GM23338 (cell line): ENCODE measurements at regions not wholly inside any gene's neighbourhood (a gene's known extent, or its start where the extent isn't known, plus 50 kb on each side); places are given as distances from the start of the nearest gene placed in this dataset.

Experiments used
- CREB1 ChIP-seq: fragments of 250-450 bp; sonication (Bioruptor Pico); IDR thresholded peaks from 2 replicates; pipeline ENCODE4 v1.5.0; 2020; ENCODE audit warnings: low read depth, mild to moderate bottlenecking, moderate library complexity
- CTCF ChIP-seq, 2 experiments: fragments of 200-600 bp in 1 of 2; sonication (generic) in 1 of 2; conservative IDR thresholded peaks; 2 replicates each; pipeline versions ENCODE4 v1.5.1 to v1.6.1; 2016 to 2017; ENCODE audit warnings: antibody characterized with exemption in 2 of 2, low read depth in 2 of 2, mild to moderate bottlenecking in 2 of 2, moderate library complexity in 1 of 2
- EZH2 ChIP-seq: fragments of 200-600 bp; sonication (generic); IDR thresholded peaks from one replicate; pipeline ENCODE4 v1.8.0; 2017; ENCODE audit warnings: antibody characterized with exemption, mild to moderate bottlenecking, low read depth; ENCODE audit not compliant: unreplicated experiment
- EZH2phosphoT487 ChIP-seq: fragments of 200-600 bp; sonication (generic); IDR thresholded peaks from one replicate; pipeline ENCODE4 v1.8.1; 2018; ENCODE audit warnings: antibody characterized with exemption; ENCODE audit not compliant: unreplicated experiment
- JUNB ChIP-seq: IDR thresholded peaks from one replicate; pipeline ENCODE4 v1.6.1; 2016; ENCODE audit warnings: antibody characterized with exemption; ENCODE audit not compliant: unreplicated experiment
- NANOG ChIP-seq: IDR thresholded peaks from 2 replicates; pipeline ENCODE4 v1.6.1; 2016; ENCODE audit warnings: antibody characterized with exemption, borderline replicate concordance
- POLR2AphosphoS5 ChIP-seq: IDR thresholded peaks from 2 replicates; pipeline ENCODE4 v1.6.1; 2016; ENCODE audit warnings: antibody characterized with exemption, low read depth
- REST ChIP-seq: IDR thresholded peaks from one replicate; pipeline ENCODE4 v1.6.1; 2018; ENCODE audit warnings: antibody characterized with exemption; ENCODE audit not compliant: unreplicated experiment
- STAT1 ChIP-seq: IDR thresholded peaks from one replicate; pipeline ENCODE4 v1.6.1; 2016; ENCODE audit warnings: antibody characterized with exemption; ENCODE audit not compliant: unreplicated experiment
- ZNF114 ChIP-seq: fragments of 250-450 bp; sonication (Bioruptor Pico); IDR thresholded peaks from 2 replicates; pipeline ENCODE4 v1.5.0; 2020; ENCODE audit warnings: mild to moderate bottlenecking, moderate library complexity
- ZNF331 ChIP-seq: fragments of 250-450 bp; sonication (Bioruptor Pico); IDR thresholded peaks from 2 replicates; pipeline ENCODE4 v1.5.0; 2020; ENCODE audit warnings: low read depth, mild to moderate bottlenecking, moderate library complexity
- TF ChIP-seq, protein P1 (sequence below): IDR thresholded peaks from 2 replicates; pipeline ENCODE4 v1.6.1; 2016; ENCODE audit warnings: antibody characterized with exemption

DNA sequence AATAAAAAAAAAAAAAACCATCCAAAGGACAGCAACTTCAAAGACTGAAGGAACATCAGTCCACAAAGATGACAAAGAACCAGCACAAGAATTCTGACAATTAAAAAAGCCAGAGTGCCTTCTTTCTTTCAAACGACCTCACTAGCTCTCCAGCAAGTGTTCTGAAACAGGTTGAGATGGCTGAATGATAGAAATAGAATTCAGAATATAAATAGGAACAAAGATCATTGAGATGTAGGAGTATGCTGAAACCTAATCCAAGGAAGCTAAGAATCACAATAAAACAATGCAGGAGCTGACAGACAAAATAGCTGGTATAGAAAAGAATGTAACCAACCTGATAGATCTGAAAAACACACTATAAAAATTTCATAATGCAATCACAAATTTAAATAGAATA, 218.2 kb downstream of the GIPC2 start:
- TF ChIP-seq CTCF (conservative IDR thresholded peaks at IDR 0.05; ENCODE audit: low read depth in 2 of 2) (no peak), POLR2AphosphoS5 (no peak), JUNB (no peak), EZH2 (no peak), CREB1 (CRISPR knock-in tag) (no peak), EZH2phosphoT487 (no peak), REST (no peak), ZNF331 (CRISPR knock-in tag) (no peak), NANOG (no peak), STAT1 (no peak), ZNF114 (no peak)
- TF ChIP-seq, protein P1, sequence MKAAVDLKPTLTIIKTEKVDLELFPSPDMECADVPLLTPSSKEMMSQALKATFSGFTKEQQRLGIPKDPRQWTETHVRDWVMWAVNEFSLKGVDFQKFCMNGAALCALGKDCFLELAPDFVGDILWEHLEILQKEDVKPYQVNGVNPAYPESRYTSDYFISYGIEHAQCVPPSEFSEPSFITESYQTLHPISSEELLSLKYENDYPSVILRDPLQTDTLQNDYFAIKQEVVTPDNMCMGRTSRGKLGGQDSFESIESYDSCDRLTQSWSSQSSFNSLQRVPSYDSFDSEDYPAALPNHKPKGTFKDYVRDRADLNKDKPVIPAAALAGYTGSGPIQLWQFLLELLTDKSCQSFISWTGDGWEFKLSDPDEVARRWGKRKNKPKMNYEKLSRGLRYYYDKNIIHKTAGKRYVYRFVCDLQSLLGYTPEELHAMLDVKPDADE: no peak
